DMS79 treated with DMSO at 0.1 percent for 48 hours (cell line): ENCODE measurements at regions not wholly inside any gene's neighbourhood (a gene's known extent, or its start where the extent isn't known, plus 50 kb on each side); places are given as distances from the start of the nearest gene placed in this dataset.
"Not testable (repeated sequence)": the region's sequence is repeated elsewhere in the genome, so short reads cannot be mapped to it uniquely, and the experiment has no call there.

Source experiments
- DNase-seq: peaks from one replicate; lab custom pipeline; 2025; lab: John Stamatoyannopoulos, UW

GRCh38 chr19:29873801-29874575, 62.2 kb downstream of the CCNE1 start:
- DNase-seq = no peak

GRCh38 chr19:29875931-29876330, 64.1 kb downstream of the CCNE1 start:
- no peak for DNase-seq

GRCh38 chr19:29876414-29876813, 64.6 kb downstream of the CCNE1 start:
- DNase-seq = peak; percentile 83

GRCh38 chr19:29876908-29877307, 65.1 kb downstream of the CCNE1 start:
- DNase-seq = not testable (repeated sequence)

GRCh38 chr19:29878973-29879654, 62.9 kb upstream of the URI1 start:
- DNase-seq = peak; percentile 7

- DNase-seq = no peak
These were observed 62.4 kb upstream of the URI1 start for GRCh38 chr19:29879655-29879974.

- peak; percentile 65 for DNase-seq
These were observed 61.4 kb upstream of the URI1 start for GRCh38 chr19:29880498-29881081.

- DNase-seq = no peak
These were observed 60.7 kb upstream of the URI1 start for GRCh38 chr19:29881386-29881785.

- DNase-seq = no peak
These were observed 59.3 kb upstream of the URI1 start for GRCh38 chr19:29882719-29883105.

GRCh38 chr19:29884044-29884443, 58.0 kb upstream of the URI1 start:
- DNase-seq = no peak

- no peak for DNase-seq
These were observed 57.6 kb upstream of the URI1 start for GRCh38 chr19:29884466-29884865.

GRCh38 chr19:29886106-29886505, 55.9 kb upstream of the URI1 start:
- DNase-seq = not testable (repeated sequence)

- no peak for DNase-seq
These were observed 55.5 kb upstream of the URI1 start for GRCh38 chr19:29886586-29886985.

GRCh38 chr19:29887442-29887855, 54.6 kb upstream of the URI1 start:
- no peak for DNase-seq

GRCh38 chr19:29888047-29888446, 54.0 kb upstream of the URI1 start:
- DNase-seq = not testable (repeated sequence)

- no peak for DNase-seq
These were observed 52.3 kb upstream of the URI1 start for GRCh38 chr19:29889702-29890101.

GRCh38 chr19:29890392-29890791, 51.6 kb upstream of the URI1 start:
- no peak for DNase-seq
